ENCODE measurements at regions not wholly inside any gene's neighbourhood (a gene's known extent, or its start where the extent isn't known, plus 50 kb on each side); places are given as distances from the start of the nearest gene placed in this dataset.

DNA sequence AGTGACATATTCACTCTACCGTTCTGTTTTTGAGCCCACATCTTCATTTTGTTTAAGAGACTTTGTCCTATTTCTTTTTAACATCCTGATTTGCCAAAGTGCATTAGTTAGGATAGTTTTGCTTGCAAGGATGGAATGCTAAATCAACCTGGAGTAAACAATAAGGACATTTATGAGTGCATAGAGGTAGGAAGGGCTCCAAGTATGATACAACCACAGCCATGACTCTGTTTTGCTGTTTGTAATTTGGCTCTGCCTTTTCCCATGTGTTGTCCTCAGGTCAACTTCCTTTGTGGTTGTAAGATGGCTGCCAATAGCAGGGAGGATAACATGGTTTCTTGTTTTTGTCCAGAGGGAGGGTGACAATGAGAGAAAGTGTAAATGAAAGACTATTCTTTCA, 66.4 kb upstream of the GOLIM4 start:
- TF ChIP-seq CTCF (IDR thresholded peaks at IDR 0.05; ENCODE audit: low read length) (no peak), EZH2phosphoT487 (IDR thresholded peaks at IDR 0.05; ENCODE audit: low read length) (no peak), EZH2 (optimal IDR thresholded peaks at IDR 0.05; ENCODE audit: low read depth, low read length) (no peak)

Measured in MM.1S (cell line).